ENCODE measurements at regions not wholly inside any gene's neighbourhood (a gene's known extent, or its start where the extent isn't known, plus 50 kb on each side); places are given as distances from the start of the nearest gene placed in this dataset.

DNA sequence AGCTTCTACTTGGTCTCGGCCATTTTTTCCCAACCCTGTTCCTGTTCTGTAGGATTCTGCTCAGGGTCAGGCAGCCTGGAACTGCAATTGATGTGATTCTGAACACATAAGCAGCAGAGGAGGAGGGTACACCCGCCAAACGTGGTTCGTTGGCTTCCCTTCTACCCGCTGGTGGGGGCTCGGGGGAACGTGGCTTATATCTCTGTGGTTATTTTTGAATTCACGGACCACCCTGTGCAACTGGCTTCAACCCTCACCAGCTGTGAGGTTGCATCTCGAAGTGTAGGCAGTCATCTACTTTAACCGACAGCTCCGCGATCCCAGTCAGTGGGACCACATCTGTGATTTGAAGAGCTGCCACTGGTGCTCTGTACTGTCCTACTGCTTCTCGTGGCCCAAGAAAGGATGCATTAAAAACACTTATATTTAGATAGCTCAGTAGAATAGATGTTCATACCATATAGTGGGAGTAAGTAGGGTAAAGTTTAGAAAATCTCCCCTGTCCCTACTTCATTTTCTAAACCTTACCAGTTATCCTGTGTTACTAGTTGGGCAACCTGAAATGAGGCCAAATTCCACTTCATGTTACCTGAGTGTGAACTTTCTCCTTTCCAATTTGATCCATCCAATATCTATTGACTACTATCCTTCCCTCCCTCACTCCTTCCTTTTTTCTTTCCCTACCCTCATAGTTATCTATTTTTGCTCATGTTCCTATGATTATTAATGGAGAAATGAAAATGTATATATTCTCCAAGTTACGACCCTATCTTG lies 80.4 kb upstream of the BCOR start:
- TF ChIP-seq, protein P1, sequence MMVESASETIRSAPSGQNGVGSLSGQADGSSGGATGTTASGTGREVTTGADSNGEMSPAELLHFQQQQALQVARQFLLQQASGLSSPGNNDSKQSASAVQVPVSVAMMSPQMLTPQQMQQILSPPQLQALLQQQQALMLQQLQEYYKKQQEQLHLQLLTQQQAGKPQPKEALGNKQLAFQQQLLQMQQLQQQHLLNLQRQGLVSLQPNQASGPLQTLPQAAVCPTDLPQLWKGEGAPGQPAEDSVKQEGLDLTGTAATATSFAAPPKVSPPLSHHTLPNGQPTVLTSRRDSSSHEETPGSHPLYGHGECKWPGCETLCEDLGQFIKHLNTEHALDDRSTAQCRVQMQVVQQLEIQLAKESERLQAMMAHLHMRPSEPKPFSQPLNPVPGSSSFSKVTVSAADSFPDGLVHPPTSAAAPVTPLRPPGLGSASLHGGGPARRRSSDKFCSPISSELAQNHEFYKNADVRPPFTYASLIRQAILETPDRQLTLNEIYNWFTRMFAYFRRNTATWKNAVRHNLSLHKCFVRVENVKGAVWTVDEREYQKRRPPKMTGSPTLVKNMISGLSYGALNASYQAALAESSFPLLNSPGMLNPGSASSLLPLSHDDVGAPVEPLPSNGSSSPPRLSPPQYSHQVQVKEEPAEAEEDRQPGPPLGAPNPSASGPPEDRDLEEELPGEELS (CRISPR knock-in tag; IDR thresholded peaks at IDR 0.05) = no peak
- TF ChIP-seq, protein P2, sequence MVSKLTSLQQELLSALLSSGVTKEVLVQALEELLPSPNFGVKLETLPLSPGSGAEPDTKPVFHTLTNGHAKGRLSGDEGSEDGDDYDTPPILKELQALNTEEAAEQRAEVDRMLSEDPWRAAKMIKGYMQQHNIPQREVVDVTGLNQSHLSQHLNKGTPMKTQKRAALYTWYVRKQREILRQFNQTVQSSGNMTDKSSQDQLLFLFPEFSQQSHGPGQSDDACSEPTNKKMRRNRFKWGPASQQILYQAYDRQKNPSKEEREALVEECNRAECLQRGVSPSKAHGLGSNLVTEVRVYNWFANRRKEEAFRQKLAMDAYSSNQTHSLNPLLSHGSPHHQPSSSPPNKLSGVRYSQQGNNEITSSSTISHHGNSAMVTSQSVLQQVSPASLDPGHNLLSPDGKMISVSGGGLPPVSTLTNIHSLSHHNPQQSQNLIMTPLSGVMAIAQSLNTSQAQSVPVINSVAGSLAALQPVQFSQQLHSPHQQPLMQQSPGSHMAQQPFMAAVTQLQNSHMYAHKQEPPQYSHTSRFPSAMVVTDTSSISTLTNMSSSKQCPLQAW (CRISPR knock-in tag; IDR thresholded peaks at IDR 0.05) = no peak
- no peak for TF ChIP-seq CTCF (CRISPR knock-in tag; IDR thresholded peaks at IDR 0.05)

Data from HepG2 (cell line).